GM11168 (cell line): ENCODE measurements at regions not wholly inside any gene's neighbourhood (a gene's known extent, or its start where the extent isn't known, plus 50 kb on each side); places are given as distances from the start of the nearest gene placed in this dataset.

Source experiments
- in situ Hi-C: fragments of 300-500 bp; cut with MboI; formaldehyde crosslinking; loops from one replicate; pipeline ENCODE4 v1.12.0; 2022; ENCODE audit warnings: low sequenced_read_pairs; ENCODE audit not compliant: unreplicated experiment

DNA sequence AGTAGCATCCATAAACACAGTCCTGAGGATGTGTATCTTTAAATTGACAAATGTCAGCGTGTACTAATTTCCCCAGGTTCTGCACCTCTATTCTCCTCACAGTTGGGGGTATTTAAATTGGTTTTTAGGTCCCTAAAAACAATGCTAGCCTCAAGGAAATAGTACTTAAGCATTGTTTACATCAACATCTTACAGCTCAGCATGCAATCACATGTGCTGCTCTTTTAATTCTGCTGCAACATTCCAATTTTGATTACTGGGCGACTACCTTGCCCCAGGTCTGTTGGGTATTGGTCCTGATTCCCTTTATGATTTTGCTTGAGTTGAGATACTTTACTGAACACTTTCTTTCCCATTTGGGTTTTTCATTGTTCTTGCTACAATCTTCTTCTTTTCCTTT lies 616.6 kb downstream of the CCER1 start:
- in situ Hi-C loops: no loop called here

DNA sequence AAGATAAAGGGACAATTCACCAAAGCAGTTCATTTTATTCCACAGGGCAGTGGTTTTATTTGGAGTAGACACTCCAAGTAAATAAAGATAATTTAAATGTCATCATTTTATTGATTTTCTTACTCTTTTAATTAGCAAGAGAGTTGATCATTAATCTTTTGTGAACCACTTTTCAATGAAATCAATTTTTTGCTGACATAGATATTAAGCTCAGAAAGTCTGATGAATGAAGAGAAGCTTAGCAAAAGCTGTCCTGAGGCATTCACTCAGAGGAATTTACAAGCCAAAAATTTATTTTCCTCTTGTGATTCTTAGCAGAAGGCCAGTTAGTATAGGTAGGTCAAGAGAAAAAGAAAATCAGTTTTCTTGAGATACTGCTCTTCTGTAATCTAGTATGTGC lies 618.0 kb downstream of the CCER1 start:
- in situ Hi-C loops: no loop called here

DNA sequence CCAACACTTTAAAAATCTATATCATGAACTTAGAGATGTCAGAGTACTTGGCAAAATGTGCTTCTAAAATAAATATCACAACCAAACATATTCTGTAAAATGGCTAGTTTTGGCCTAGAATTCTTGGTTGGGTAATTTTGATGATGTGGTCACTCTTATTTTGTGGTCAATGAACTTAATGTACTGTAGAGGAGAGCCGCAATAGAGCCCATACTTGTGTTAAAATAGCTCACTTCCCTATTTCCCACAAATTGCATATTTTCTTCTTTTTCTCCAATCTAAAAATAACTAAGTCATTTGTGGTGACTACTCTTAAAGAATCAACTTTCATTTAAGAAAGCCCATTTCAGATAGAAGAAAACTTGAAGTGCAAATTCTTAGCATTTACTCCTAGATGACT lies 619.4 kb downstream of the CCER1 start:
- in situ Hi-C loops: no loop called here

DNA sequence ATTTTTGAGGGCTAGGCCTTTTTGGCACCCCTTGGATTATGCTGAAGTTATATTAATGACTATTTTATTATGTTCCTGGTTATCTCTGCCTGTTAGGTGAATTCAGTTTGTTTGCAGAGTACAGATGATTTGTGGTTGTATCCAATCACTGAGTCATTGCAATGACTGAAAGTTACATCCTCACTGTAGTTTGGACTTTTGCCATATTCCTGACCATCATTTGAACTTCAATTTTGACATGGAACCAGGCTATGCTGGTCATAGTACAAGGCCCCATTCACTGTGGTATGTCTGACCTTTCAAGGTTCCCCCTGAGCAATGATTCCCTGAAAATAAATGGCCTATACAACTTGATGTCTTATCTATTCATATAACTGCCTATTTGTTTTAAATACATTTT lies 621.0 kb downstream of the CCER1 start:
- in situ Hi-C loops: no loop called here

DNA sequence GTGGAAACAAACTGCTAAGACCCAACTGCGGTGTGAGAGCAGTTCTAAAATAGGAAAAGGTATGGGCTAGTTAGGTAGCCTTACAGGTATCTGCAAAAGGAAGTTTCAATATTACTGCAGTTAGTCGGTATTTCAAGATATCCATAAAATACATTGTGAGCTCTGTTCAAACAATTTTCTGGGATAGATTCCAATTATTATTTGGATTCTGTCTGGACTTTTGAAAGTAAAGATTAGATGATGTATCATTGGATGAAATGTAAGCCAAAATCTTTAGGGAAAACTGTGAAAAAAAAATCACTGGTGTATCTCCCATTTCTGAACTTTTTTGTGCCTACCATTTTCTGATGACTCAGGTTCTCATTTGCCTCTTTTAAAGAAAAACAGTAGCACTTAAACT lies 621.6 kb downstream of the CCER1 start:
- in situ Hi-C loops: no loop called here

DNA sequence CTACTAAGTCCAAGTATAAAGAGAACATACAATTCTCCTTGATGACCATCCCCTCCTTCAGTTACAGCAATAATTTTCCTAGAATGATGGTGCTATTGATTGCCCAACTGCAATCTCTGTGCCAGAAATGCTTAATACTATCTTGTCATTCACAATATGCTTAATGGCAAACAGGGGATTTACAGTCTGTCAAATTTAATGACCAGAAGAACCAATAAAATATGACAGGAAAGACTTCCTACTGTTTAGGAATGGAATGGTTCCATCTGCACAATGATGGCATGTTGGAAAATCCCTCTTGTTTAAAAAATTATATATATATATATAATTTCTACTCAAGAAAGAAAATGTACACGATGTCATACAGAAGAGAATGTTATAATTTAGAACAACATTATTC lies 623.2 kb downstream of the CCER1 start:
- in situ Hi-C loops: no loop called here

DNA sequence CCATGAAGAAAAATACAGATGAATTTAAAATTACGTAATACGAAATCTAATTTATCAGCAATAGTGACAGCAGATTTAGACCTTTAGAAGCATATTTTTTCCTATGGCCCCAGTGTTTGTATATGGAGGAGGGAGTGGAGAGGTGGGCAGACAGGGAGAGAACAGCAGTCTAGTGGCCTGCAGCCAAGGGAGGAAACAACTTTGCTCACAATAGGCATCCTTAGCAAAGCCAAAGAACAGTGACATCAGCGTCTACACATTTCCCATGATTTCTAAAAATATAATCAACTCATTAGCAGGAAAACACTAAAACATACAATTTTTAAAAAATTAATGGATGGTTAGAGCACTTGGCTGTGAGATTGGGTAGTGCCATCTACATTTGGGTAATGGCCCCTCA lies 622.6 kb upstream of the ATP2B1 start:
- in situ Hi-C loops: no loop called here

DNA sequence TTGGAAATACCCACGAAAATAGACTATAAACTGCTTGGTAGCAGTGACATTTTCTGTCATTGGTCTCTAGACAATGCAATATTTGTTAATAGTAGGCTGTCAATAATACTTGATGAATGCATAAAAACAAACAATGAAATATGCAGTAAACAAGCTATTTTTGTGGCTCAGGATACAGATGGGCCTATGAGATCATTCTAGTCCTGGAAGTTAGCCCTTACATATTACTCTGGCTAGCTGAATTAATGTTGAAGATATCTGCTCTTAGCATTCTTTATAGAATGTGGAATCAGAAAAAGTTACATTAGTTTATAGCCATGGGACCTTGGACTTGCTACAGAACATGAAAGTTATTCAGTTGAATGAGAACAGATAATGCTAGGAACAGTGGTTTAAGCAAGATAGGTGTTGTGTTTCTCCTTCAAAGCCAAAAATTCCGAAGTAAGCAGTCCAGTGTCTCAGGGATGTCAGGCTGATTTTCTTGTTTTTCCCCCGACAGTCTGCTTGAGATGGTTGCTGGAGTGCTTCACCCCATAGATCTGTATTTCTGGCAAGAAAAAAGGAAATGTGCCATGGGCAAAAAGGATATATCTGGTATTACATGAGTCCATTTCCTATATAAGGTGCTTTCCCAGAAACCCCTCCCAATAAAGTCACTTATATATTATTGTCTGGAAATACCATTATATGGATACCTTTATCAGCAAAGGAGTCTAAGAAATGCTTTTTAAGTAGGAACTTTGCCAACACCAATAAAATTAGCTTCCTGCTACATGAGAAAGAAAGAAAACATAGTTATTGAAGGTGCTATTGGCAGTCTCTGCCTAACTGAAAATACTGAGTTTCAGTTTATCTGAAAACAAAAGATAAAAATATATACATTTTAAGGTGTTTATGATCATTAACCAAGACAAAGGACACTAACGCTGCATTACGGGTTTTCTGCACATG lies 619.4 kb upstream of the ATP2B1 start:
- in situ Hi-C loops: no loop called here

DNA sequence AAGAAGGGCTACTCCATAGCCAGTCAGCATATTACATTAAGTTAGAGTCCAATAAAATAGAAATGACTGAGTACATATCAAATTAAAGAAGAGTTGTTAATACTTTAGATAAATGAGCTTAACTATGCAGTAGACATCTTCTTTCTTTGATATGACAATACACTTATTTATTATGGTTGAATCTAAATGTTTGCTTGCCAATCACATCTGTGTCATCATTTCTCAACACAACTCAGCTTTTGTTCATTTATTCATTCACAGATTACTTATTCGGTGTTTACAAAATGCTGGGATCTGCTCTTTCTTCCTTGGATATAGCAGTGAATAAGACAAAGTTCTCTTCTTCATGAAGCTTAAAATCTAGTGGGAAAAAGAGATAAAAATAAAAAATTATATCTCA lies 614.6 kb upstream of the ATP2B1 start:
- in situ Hi-C loops: no loop called here

DNA sequence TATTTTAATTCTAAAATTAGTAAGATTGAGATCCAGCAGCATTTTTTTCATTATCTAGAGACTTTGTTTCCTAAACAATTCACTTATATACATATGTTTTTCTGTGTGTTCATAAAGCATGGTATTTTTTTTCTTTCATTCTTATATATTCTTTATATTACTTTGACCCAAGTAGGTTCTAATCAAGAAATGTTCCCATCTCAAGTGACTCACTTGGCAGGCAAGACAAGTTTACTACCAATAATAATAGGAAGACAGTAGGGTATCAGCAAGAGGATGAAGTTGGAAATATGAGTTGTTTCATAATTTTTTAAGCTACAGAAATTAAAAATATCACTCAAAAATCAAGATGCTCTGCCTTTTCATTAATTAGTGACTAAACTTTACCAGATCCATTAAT lies 613.4 kb upstream of the ATP2B1 start:
- in situ Hi-C loops: no loop called here

DNA sequence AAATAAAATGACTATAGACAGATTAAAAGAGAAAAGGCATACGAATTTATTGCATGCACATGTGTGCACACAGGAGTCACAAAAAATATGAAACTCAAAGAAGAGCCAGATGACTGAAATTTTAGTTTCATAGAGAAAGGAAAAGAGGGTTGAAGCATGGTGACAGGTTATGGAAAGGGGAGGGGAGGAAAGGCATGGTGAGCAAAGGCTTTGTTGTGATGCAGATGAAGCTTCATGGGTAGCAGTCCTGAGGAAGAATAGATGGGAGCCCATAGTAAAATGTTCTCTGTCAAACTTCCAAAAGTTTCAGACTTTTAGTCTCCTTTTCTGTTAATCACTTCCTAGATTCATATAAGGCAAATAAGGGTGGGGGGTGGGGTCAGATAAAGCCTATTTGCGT lies 612.7 kb upstream of the ATP2B1 start:
- in situ Hi-C loops: no loop called here

DNA sequence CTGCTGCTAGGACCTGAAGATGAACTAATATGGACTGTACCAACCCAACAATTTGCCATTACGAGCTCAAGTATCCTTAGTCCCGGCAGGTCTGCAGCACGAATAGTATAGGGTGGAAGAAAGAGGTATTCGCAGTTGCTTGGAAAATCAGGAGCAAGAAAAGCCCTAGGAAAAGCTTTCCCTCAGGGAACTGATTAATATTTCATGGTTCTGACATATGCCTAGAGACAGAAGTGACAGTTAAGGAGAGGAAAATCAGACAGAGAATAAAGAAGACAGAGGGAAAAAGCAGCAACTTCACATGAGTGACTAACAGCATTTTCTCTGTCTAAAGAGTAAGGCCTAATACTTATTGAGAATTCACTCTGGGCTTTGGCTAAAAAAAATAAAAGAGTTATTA lies 602.9 kb upstream of the ATP2B1 start:
- in situ Hi-C loops: no loop called here

DNA sequence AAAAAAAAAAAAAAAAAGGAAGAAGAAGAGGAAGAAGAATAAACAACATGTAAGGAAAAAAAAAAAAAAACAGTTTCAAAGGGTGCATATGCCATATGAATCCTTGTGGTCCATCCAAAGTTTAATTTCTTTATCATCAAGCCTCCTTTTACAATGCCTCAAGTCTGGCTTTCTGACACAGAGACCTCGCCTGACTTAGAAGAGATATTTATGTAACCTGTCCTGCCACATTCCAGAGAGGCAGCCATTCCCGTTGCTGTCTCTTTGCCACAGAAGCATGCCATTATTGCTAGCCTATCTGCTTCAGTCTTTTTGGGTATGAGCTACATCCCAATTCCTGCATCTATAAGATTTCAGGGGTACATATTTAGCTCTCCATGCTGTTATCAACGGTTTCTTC lies 596.7 kb upstream of the ATP2B1 start:
- in situ Hi-C loops: no loop called here

DNA sequence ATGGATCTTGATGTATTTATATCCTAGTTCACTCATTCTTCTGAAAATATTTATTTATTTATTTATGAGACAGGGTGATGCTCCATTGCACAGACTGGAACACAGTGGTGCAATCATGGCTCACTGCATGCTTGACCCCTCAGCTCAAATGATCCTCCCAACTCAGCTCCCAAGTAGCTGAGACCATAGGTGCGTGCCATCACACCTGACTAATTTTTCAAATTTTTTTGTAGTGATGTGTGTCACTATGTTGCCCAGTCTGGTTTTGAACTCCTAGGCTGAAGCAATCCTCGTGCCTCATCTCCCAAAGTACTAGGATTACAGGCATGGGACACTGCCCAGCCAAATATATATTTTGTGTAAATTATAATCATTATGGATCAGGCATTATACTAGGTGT lies 595.6 kb upstream of the ATP2B1 start:
- in situ Hi-C loops: no loop called here

DNA sequence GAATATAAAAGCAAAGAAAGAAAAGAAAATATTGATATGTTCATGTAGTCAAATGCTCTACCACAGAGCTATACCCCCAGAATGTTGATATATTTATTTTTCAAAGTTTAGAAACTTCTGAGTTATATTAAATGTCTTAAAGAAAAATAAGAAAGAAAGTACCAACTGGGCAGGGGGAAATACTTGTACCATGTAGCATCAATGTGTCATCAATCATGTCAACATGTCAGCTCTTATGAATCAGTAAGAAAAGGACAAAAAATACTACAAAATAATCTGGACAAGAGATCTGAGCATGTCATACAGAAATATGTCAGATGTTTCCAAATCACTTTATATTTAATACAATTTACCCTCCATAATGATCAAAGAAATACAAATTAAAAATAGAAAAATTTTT lies 595.1 kb upstream of the ATP2B1 start:
- in situ Hi-C loops: no loop called here

DNA sequence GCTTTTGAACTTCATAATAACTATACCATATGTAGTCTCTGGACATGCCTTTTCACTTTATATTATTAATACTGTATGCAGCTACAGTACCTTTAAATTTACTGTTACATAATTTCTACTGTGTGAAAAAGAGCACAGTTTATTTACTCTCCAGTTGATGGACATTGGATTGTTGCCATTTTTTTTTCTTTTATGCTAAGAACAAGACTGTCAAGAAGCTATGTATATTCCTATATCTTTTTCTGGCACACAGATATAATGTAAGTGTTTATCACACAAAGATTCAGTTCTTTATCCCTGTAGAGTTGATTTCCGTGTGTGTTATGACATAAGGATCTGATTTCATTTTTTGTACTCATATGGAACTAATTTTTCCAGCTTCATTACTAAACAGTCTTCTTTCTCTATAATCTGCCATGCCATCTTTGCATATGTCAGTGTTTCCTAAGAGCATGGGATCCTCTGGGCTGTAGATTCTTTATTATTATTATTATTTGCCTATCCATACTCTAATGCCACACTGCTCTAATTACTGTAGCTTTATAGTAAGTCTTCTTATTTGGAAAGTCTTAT lies 593.0 kb upstream of the ATP2B1 start:
- in situ Hi-C loops: no loop called here

DNA sequence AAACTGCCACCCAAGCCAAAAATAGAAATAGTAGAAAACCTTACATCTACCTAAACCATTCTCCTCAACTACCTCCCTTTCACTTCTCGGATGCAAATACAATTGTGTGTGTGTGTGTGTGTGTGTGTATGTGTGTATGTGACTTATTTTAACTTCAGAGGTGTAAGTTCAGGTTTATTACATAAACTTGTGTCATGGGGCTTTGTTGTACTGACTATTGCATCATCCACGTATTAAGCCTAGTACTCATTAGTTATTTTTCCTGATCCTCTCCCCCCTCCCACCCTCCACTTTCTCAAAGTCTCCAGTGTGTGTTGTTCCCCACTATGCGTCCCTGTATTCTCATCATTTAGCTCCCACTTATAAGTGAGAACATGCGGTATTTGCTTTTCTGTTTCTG lies 592.5 kb upstream of the ATP2B1 start:
- in situ Hi-C loops: no loop called here

DNA sequence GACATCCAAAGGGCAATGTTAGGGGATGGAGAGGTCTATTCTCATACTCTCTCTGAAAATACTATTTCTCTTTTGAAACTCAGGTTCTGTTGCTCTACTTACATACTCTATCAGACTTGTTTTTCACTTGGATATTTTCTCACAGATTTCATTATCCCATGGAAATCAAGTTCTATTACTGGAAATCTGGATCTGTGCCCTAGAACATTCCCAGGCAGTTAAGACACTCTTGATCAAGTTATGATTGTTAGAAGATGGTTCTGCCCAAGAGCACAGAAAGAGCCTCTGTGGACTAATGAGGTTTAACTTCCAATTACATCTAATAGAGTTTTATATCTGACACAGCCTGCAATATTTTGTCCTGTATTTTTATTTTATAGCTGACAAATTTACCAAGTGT lies 591.0 kb upstream of the ATP2B1 start:
- in situ Hi-C loops: no loop called here

DNA sequence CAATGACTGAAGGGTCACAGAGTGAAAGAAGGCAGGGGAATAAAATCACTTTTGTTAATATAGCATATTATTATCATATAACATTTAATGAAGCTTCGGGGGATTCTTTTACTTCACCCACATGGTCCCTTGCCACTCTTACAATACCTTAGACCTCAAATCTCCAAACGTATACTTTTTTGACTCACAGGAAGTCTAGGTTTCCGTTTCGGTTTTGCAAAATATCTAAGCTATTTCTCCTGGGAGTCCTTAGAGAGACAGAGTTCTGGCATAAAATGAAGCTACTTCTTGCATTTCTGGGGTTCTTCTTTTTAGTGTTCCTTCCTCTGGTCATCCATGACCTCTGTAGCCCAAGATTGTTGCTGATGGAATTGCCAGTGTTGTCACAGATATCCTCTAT lies 590.5 kb upstream of the ATP2B1 start:
- in situ Hi-C loops: no loop called here

DNA sequence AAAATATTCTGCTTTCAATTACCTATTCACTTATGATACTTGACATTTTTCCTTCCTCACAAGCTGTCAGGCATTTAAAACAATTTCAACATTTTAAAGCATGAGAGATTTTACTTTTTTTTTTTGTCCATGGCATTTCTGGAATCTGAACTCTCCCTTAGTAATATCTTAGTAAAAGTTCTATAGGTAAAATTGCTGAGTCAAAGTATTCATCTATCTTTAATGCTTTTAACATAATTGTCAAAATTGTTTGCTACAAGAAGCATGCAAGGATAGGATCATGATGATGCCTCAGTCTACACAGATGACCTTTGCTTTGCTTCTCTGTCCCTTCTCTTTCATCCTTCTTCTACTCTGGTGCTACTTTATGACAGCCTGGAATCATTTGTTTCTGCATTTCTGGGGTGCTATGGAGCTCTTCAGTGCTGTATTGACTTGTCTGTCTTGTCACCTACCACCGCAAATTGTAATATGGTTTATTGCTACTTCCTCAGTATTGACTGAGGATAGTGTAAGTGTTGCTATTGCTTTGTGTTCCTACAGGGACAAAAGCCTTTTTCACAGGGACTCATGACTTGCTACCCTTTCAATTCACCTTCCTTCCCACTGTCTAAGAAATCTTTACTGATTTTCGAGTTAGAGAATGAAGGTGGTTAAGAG lies 589.8 kb upstream of the ATP2B1 start:
- in situ Hi-C loops: no loop called here

DNA sequence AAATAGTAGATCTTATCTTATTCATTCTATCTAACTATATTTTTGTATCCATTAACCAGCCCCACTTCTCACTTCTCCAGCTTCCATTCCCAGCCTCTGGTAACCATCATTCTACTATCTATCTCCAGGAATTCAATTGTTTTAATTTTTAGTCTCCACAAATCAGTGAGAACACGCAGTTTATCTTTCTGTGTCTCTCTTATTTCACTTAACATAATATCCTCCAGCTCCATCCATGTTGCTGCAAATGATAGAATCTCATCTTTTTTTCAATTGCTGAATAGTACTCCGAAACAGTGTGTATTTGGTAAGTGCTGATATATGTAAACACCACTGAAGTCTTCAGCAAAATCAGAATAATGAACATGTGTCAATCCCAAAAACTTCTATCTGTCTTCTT lies 587.2 kb upstream of the ATP2B1 start:
- in situ Hi-C loops: no loop called here

DNA sequence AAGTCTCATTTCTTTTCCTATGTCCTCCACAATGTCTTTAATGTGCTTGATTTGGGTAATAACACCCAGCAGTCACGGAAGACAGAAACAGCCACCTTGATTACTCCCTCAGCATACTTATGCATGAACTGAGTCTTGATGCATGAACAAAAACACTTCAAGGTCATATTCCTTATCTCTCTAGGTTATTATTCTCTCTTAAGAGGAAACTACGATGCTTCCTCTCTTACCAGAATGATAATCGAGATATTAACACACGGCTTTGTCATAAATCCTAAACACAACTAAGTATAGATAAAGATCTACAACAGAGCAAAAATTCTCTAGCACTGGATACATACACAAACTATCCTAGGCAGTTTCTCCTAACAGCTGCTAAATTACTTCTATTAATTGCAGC lies 583.5 kb upstream of the ATP2B1 start:
- in situ Hi-C loops: no loop called here
